H9 (cell line): ENCODE measurements at regions not wholly inside any gene's neighbourhood (a gene's known extent, or its start where the extent isn't known, plus 50 kb on each side); places are given as distances from the start of the nearest gene placed in this dataset.

Experiments
- DNase-seq: peaks from one replicate; pipeline ENCODE4 v3.0.0-alpha.2; 2017
- H2AFZ ChIP-seq: one replicate; pipeline ENCODE4 v1.6.1; 2013; ENCODE audit warnings: mild to moderate bottlenecking, low read length, control low read depth, moderate library complexity
- H2AK5ac ChIP-seq: 2 replicates; pipeline ENCODE4 v1.6.1; 2013; ENCODE audit warnings: low read length, control low read depth, mixed read lengths; ENCODE audit not compliant: insufficient read length
- H2BK120ac ChIP-seq: one replicate; pipeline ENCODE4 v1.6.1; 2013; ENCODE audit warnings: low read depth, mild to moderate bottlenecking, low read length, control low read depth, inconsistent platforms; ENCODE audit not compliant: poor library complexity, severe bottlenecking
- H2BK12ac ChIP-seq: 2 replicates; pipeline ENCODE4 v1.6.1; 2013; ENCODE audit warnings: low read length, control low read depth, mixed read lengths, low read depth; ENCODE audit not compliant: insufficient read length
- H2BK15ac ChIP-seq: 2 replicates; pipeline ENCODE4 v1.6.1; 2013; ENCODE audit warnings: low read depth, low read length, control low read depth
- H2BK20ac ChIP-seq: one replicate; pipeline ENCODE4 v1.6.1; 2013; ENCODE audit warnings: low read depth, mild to moderate bottlenecking, low read length, control low read depth, inconsistent platforms; ENCODE audit not compliant: poor library complexity, severe bottlenecking
- H2BK5ac ChIP-seq: 2 replicates; pipeline ENCODE4 v1.6.1; 2013; ENCODE audit warnings: low read length, control low read depth, mixed read lengths; ENCODE audit not compliant: insufficient read length
- H3K14ac ChIP-seq: 2 replicates; pipeline ENCODE4 v1.6.1; 2013; ENCODE audit warnings: low read length, control low read depth; ENCODE audit not compliant: insufficient read depth
- H3K18ac ChIP-seq: 2 replicates; pipeline ENCODE4 v1.6.1; 2013; ENCODE audit warnings: low read depth, mild to moderate bottlenecking, mixed read lengths, low read length, control low read depth; ENCODE audit not compliant: insufficient read length
- H3K23ac ChIP-seq: 2 replicates; pipeline ENCODE4 v1.6.1; 2013; ENCODE audit warnings: low read length, control low read depth, mixed read lengths, low read depth; ENCODE audit not compliant: insufficient read length
- H3K23me2 ChIP-seq: 2 replicates; pipeline ENCODE4 v1.6.1; 2013; ENCODE audit warnings: low read depth, mild to moderate bottlenecking, mixed read lengths, low read length, control low read depth; ENCODE audit not compliant: insufficient read length, poor library complexity, severe bottlenecking
- H3K27ac ChIP-seq: 2 replicates; pipeline ENCODE4 v1.5.1; 2013; ENCODE audit warnings: low read length, control low read depth, mixed read lengths, low read depth; ENCODE audit not compliant: insufficient read length
- H3K27me3 ChIP-seq: 2 replicates; pipeline ENCODE4 v1.6.1; 2013; ENCODE audit warnings: low read length, control low read depth, inconsistent platforms; ENCODE audit not compliant: insufficient read depth
- H3K4ac ChIP-seq: 2 replicates; pipeline ENCODE4 v1.6.1; 2013; ENCODE audit warnings: low read depth, mild to moderate bottlenecking, control low read depth, inconsistent platforms, low read length, moderate library complexity
- H3K4me1 ChIP-seq: 2 replicates; pipeline ENCODE4 v1.6.1; 2013; ENCODE audit warnings: low read length, control low read depth, inconsistent platforms; ENCODE audit not compliant: insufficient read depth
- H3K4me2 ChIP-seq: 2 replicates; pipeline ENCODE4 v1.6.1; 2013; ENCODE audit warnings: low read length, control low read depth, mixed read lengths; ENCODE audit not compliant: insufficient read length, insufficient read depth
- H3K56ac ChIP-seq: 2 replicates; pipeline ENCODE4 v1.6.1; 2013; ENCODE audit warnings: low read depth, mild to moderate bottlenecking, mixed read lengths, low read length, control low read depth; ENCODE audit not compliant: insufficient read length
- H3K79me1 ChIP-seq: 2 replicates; pipeline ENCODE4 v1.6.1; 2013; ENCODE audit warnings: low read depth, mild to moderate bottlenecking, moderate library complexity, low read length, control low read depth, inconsistent platforms; ENCODE audit not compliant: insufficient read depth, poor library complexity, severe bottlenecking
- H3K79me2 ChIP-seq: 2 replicates; pipeline ENCODE4 v1.6.1; 2013; ENCODE audit warnings: low read length, control low read depth, inconsistent platforms; ENCODE audit not compliant: insufficient read depth
- H3K9ac ChIP-seq: 2 replicates; pipeline ENCODE4 v1.6.1; 2013; ENCODE audit warnings: low read length, control low read depth, mixed read lengths; ENCODE audit not compliant: insufficient read length; ENCODE audit errors: extremely low read depth
- H3K9me3 ChIP-seq: one replicate; pipeline ENCODE4 v1.6.1; 2013; ENCODE audit warnings: low read depth, low read length, inconsistent platforms; ENCODE audit not compliant: control insufficient read depth
- H3T11ph ChIP-seq: one replicate; pipeline ENCODE4 v1.6.1; 2013; ENCODE audit warnings: mild to moderate bottlenecking, low read length, control low read depth, inconsistent platforms
- H4K20me1 ChIP-seq: one replicate; pipeline ENCODE4 v1.6.1; 2013; ENCODE audit not compliant: control insufficient read depth, insufficient read length, insufficient read depth
- H4K5ac ChIP-seq: 2 replicates; pipeline ENCODE4 v1.6.1; 2013; ENCODE audit warnings: low read depth, mild to moderate bottlenecking, mixed read lengths, low read length, control low read depth; ENCODE audit not compliant: insufficient read length
- H4K8ac ChIP-seq: replicated peaks from 2 replicates; pipeline ENCODE4 v1.6.1; 2013; ENCODE audit warnings: low read length, control low read depth, mixed read lengths, low read depth; ENCODE audit not compliant: insufficient read length
- H4K91ac ChIP-seq: 2 replicates; pipeline ENCODE4 v1.6.1; 2013; ENCODE audit warnings: low read depth, mild to moderate bottlenecking, moderate library complexity, mixed read lengths, low read length, control low read depth; ENCODE audit not compliant: insufficient read length
- H3K27ac Mint-ChIP-seq, 3 experiments: 2 replicates in 2 of 3; 3 replicates in 1 of 3; pipeline ENCODE4 v1.8.0; 2020 to 2021; ENCODE audit warnings: mixed read lengths in 3 of 3, mild to moderate bottlenecking in 1 of 3, moderate library complexity in 1 of 3
- H3K27me3 Mint-ChIP-seq: 2 replicates; pipeline ENCODE4 v1.8.0; 2021; ENCODE audit warnings: low read depth, mild to moderate bottlenecking, moderate library complexity, mixed read lengths
- H3K36me3 Mint-ChIP-seq, 3 experiments: 2 replicates in 2 of 3; 3 replicates in 1 of 3; pipeline ENCODE4 v1.8.0; 2020 to 2021; ENCODE audit warnings: low read depth in 3 of 3, mixed read lengths in 3 of 3; ENCODE audit not compliant: insufficient read depth in 1 of 3
- H3K4me1 Mint-ChIP-seq, 2 experiments: 2 replicates each; pipeline ENCODE4 v1.8.0; 2020; ENCODE audit warnings: mixed read lengths in 2 of 2
- H3K4me3 Mint-ChIP-seq, 2 experiments: 2 replicates in 1 of 2; 3 replicates in 1 of 2; pipeline ENCODE4 v1.8.0; 2020 to 2021; ENCODE audit warnings: mild to moderate bottlenecking in 2 of 2, mixed read lengths in 2 of 2, moderate library complexity in 1 of 2
- H3K9me3 Mint-ChIP-seq, 2 experiments: 2 replicates in 1 of 2; 3 replicates in 1 of 2; pipeline ENCODE4 v1.8.0; 2020; ENCODE audit warnings: mild to moderate bottlenecking in 2 of 2, mixed read lengths in 2 of 2, moderate library complexity in 1 of 2
- CTCF ChIP-seq: fragments of 200-600 bp; sonication (generic); conservative IDR thresholded peaks from 3 replicates; pipeline ENCODE4 v1.8.0; 2021; ENCODE audit warnings: antibody characterized with exemption, mild to moderate bottlenecking
- WGBS: extraction: QIAGEN DNeasy Blood & Tissue Kit; methylation state at CpG from one replicate; pipeline ENCODE4 v1.1.7; 2013; ENCODE audit warnings: missing lambda C conversion rate, low lambda C conversion rate, mixed read lengths; ENCODE audit not compliant: insufficient read length; ENCODE audit errors: extremely low coverage; 5-methylcytosine and 5-hydroxymethylcytosine counted together

- no CpG with 5 or more reads among the region's 1 CpG for WGBS
- Histone ChIP-seq H2BK15ac (no peak overlapping the region), H3K18ac (no peak overlapping the region), H3K23ac (no peak overlapping the region), H3K4me2 (no peak overlapping the region), H2BK5ac (no peak overlapping the region), H3K79me1 (no peaks in the 10 kb centered on the region), H4K91ac (no peak overlapping the region), H3K23me2 (no peaks in the 10 kb centered on the region), H4K20me1 (no peaks in the 10 kb centered on the region), H2AFZ (no peak overlapping the region), H3K27ac (no peak overlapping the region), H3K79me2 (no peaks in the 10 kb centered on the region), H2BK20ac (no peak overlapping the region), H3K14ac (no peak overlapping the region), H3T11ph (no peak overlapping the region), H2BK12ac (no peak overlapping the region), H3K9me3 (no peaks in the 10 kb centered on the region), H4K8ac (no peak overlapping the region), H3K27me3 (no peaks in the 10 kb centered on the region), H2BK120ac (no peak overlapping the region), H3K56ac (no peak overlapping the region), H2AK5ac (no peak overlapping the region), H4K5ac (no peak overlapping the region), H3K4me1 (no peaks in the 10 kb centered on the region), H3K9ac (no peak overlapping the region), H3K4ac (no peak overlapping the region)
- Mint-ChIP-seq H3K36me3 (no peaks in the 10 kb centered on the region), H3K27me3 (no peaks in the 10 kb centered on the region), H3K4me1 (peaks cover 3 to 7% of the 10 kb centered on the region in 2 experiments), H3K27ac (no peak overlapping the region), H3K4me3 (no peak overlapping the region), H3K9me3 (peaks cover 0 to 2% of the 10 kb centered on the region in 2 experiments; a peak in 1 of 5 replicates)
- no peak for TF ChIP-seq CTCF
- DNase-seq: no peak
Observed at GRCh38 chr9:32843295-32843694, 60.0 kb downstream of the TMEM215 start.
